ENCODE measurements at regions not wholly inside any gene's neighbourhood (a gene's known extent, or its start where the extent isn't known, plus 50 kb on each side); places are given as distances from the start of the nearest gene placed in this dataset.

DNA sequence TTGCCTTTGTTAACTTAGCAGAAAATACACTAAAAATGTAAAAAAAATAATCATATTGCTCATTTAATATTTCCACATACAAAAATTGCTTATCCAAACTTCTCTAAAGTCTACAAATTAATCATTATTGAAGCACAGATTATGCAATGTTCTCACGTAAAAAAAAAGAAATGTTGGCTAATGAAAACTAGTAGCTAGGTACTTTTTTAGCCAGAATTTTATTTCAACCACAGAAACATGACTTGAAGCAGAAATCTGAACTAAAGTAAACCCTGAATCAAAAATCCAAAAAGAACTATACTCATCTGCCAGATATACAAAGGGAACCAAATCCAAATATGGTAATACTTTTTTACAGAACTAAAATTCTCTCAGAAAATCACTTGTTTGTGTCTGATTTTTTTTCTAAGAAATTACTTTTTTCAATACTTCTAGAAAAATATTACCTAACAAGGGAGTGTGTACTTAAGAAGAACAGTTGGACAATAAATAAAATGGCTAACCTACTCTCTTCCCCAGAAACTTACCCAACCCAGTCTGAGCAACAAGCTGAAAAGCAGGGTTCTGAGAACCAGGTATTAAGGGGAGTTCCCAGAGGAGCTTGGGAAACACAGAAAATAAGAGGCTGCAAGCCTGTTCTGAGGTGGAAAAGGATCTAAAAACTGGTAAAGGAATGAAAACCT, 78.4 kb upstream of the RAP1B start:
- no peak overlapping the region for H3K4me3 ChIP-seq (ENCODE audit: insufficient read depth, low read length, poor library complexity, severe bottlenecking)
- no peak for TF ChIP-seq EZH2phosphoT487 (conservative IDR thresholded peaks at IDR 0.05; ENCODE audit: low read length)
- TF ChIP-seq, protein P1, sequence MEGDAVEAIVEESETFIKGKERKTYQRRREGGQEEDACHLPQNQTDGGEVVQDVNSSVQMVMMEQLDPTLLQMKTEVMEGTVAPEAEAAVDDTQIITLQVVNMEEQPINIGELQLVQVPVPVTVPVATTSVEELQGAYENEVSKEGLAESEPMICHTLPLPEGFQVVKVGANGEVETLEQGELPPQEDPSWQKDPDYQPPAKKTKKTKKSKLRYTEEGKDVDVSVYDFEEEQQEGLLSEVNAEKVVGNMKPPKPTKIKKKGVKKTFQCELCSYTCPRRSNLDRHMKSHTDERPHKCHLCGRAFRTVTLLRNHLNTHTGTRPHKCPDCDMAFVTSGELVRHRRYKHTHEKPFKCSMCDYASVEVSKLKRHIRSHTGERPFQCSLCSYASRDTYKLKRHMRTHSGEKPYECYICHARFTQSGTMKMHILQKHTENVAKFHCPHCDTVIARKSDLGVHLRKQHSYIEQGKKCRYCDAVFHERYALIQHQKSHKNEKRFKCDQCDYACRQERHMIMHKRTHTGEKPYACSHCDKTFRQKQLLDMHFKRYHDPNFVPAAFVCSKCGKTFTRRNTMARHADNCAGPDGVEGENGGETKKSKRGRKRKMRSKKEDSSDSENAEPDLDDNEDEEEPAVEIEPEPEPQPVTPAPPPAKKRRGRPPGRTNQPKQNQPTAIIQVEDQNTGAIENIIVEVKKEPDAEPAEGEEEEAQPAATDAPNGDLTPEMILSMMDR (IDR thresholded peaks at IDR 0.05; ENCODE audit: insufficient read depth, low read length, poor library complexity, severe bottlenecking): no peak
- no peaks in the 10 kb centered on the region for H3K9me2 ChIP-seq (replicated peaks; ENCODE audit: insufficient read depth, low read length)
- no peaks in the 10 kb centered on the region for H3F3A ChIP-seq (ENCODE audit: insufficient read depth)
- no peaks in the 10 kb centered on the region for H3K79me2 ChIP-seq (ENCODE audit: insufficient read depth, low read length)
- H3K27ac ChIP-seq (ENCODE audit: low read depth, low read length): no peak overlapping the region
- no peaks in the 10 kb centered on the region for H3K9me3 ChIP-seq (ENCODE audit: insufficient read depth, low read length)
- no peaks in the 10 kb centered on the region for H3K36me3 ChIP-seq (ENCODE audit: low read length)
- H3K27me3 ChIP-seq (ENCODE audit: low read length): no peaks in the 10 kb centered on the region
- H3K4me2 ChIP-seq (ENCODE audit: low read depth, low read length, poor library complexity, severe bottlenecking): no peak overlapping the region
- no peaks in the 10 kb centered on the region for H4K20me1 ChIP-seq (ENCODE audit: low read depth, low read length)
- no peak overlapping the region for H3K9ac ChIP-seq (ENCODE audit: low read length)
- no peak overlapping the region for H2AFZ ChIP-seq (ENCODE audit: low read depth, low read length, severe bottlenecking)

DNA sequence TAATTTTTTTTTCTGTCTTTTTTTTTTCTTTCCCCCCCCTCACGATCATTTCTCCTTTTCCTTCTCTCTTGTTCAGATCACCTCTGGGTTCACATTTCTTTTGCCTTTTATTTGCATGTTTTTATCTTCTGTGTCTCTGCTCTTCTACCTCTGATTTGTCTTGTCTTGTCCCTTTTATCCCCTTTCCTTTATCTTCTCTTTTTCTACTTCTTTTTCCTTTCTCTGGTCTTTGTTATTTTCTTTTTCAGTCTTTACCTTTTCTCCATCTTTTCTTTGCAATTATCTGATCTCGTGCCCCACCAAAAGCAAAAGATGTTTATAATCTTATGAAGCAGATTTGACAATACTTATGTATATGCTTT, 77.8 kb upstream of the RAP1B start:
- H3K79me2 ChIP-seq (ENCODE audit: insufficient read depth, low read length): no peaks in the 10 kb centered on the region
- no peak overlapping the region for H3K27ac ChIP-seq (ENCODE audit: low read depth, low read length)
- H3K9ac ChIP-seq (ENCODE audit: low read length): no peak overlapping the region
- no peak overlapping the region for H3K4me3 ChIP-seq (ENCODE audit: insufficient read depth, low read length, poor library complexity, severe bottlenecking)
- H3K9me2 ChIP-seq (replicated peaks; ENCODE audit: insufficient read depth, low read length): no peaks in the 10 kb centered on the region
- no peaks in the 10 kb centered on the region for H3K36me3 ChIP-seq (ENCODE audit: low read length)
- H4K20me1 ChIP-seq (ENCODE audit: low read depth, low read length): no peaks in the 10 kb centered on the region
- H3K9me3 ChIP-seq (ENCODE audit: insufficient read depth, low read length): no peaks in the 10 kb centered on the region
- no peak overlapping the region for H3K4me2 ChIP-seq (ENCODE audit: low read depth, low read length, poor library complexity, severe bottlenecking)
- H2AFZ ChIP-seq (ENCODE audit: low read depth, low read length, severe bottlenecking): no peak overlapping the region
- H3K27me3 ChIP-seq (ENCODE audit: low read length): no peaks in the 10 kb centered on the region
- no peaks in the 10 kb centered on the region for H3F3A ChIP-seq (ENCODE audit: insufficient read depth)
- TF ChIP-seq, protein P1 (IDR thresholded peaks at IDR 0.05; ENCODE audit: insufficient read depth, low read length, poor library complexity, severe bottlenecking): no peak
- no peak for TF ChIP-seq EZH2phosphoT487 (conservative IDR thresholded peaks at IDR 0.05; ENCODE audit: low read length)

DNA sequence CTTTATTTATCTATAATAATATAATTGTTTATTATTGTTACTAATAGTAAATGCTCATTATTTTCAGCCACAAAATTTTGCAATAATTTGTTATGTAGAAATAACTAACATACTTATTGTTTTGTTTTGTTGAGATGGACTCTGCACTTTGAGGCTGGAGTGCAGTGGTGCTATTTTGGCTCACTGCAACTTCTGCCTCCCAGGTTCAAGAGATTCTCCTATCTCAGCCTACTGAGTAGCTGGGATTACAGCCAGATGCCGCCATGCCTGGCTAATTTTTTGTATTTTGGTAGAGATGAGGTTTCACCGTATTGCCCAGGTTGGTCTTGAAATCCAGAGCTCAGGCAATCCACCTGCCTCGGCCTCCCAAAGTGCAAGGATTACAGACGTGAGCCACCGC, 76.6 kb upstream of the RAP1B start:
- H3F3A ChIP-seq (ENCODE audit: insufficient read depth): no peaks in the 10 kb centered on the region
- TF ChIP-seq EZH2phosphoT487 (conservative IDR thresholded peaks at IDR 0.05; ENCODE audit: low read length): no peak
- TF ChIP-seq, protein P1 (IDR thresholded peaks at IDR 0.05; ENCODE audit: insufficient read depth, low read length, poor library complexity, severe bottlenecking): no peak
- no peak overlapping the region for H3K9ac ChIP-seq (ENCODE audit: low read length)
- H2AFZ ChIP-seq (ENCODE audit: low read depth, low read length, severe bottlenecking): no peak overlapping the region
- no peaks in the 10 kb centered on the region for H4K20me1 ChIP-seq (ENCODE audit: low read depth, low read length)
- H3K9me2 ChIP-seq (replicated peaks; ENCODE audit: insufficient read depth, low read length): no peaks in the 10 kb centered on the region
- no peak overlapping the region for H3K4me3 ChIP-seq (ENCODE audit: insufficient read depth, low read length, poor library complexity, severe bottlenecking)
- H3K9me3 ChIP-seq (ENCODE audit: insufficient read depth, low read length): no peaks in the 10 kb centered on the region
- H3K36me3 ChIP-seq (ENCODE audit: low read length): no peaks in the 10 kb centered on the region
- no peak overlapping the region for H3K27ac ChIP-seq (ENCODE audit: low read depth, low read length)
- H3K79me2 ChIP-seq (ENCODE audit: insufficient read depth, low read length): no peaks in the 10 kb centered on the region
- H3K4me2 ChIP-seq (ENCODE audit: low read depth, low read length, poor library complexity, severe bottlenecking): no peak overlapping the region
- no peaks in the 10 kb centered on the region for H3K27me3 ChIP-seq (ENCODE audit: low read length)
